SK-N-SH (cell line): ENCODE measurements at regions not wholly inside any gene's neighbourhood (a gene's known extent, or its start where the extent isn't known, plus 50 kb on each side); places are given as distances from the start of the nearest gene placed in this dataset.

Experiments
- CTCF ChIA-PET: fragments of 300-600, 350-600 bp; formaldehyde crosslinking; extraction: SDS; loops from one replicate; lab custom pipeline; 2021; lab: Yijun Ruan, JAX
- POLR2A ChIA-PET: fragments of 350-600 bp; sonication (Branson Sonifier 250); formaldehyde crosslinking; extraction: SDS; loops from one replicate; lab custom pipeline; 2020; ENCODE audit warnings: antibody characterized with exemption, inconsistent platforms; lab: Yijun Ruan, JAX
- DNase-seq: peaks from one replicate; pipeline ENCODE4 v3.0.0; 2012
- H2AFZ ChIP-seq: fragments of 200-600 bp; sonication (generic); 2 replicates; pipeline ENCODE4 v1.8.1; 2016; ENCODE audit warnings: antibody characterized with exemption, mild to moderate bottlenecking, low read depth
- H3F3A ChIP-seq: fragments of 200-600 bp; sonication (generic); replicated peaks from 2 replicates; pipeline ENCODE3; 2016; ENCODE audit warnings: antibody characterized with exemption, mild to moderate bottlenecking; ENCODE audit not compliant: insufficient read depth
- H3K27ac ChIP-seq, 2 experiments: fragments of 200-500 bp in 1 of 2; fragments of 200-600 bp in 1 of 2; sonication (Bioruptor generic) in 1 of 2; sonication (generic), shearing (Covaris generic) in 1 of 2; 2 replicates each; pipeline versions ENCODE4 v1.5.1 to v1.6.1; 2014 to 2016; ENCODE audit warnings: low read depth in 2 of 2, inconsistent platforms in 1 of 2, low read length in 1 of 2, mild to moderate bottlenecking in 1 of 2, mixed read lengths in 1 of 2
- H3K27me3 ChIP-seq: fragments of 200-600 bp; sonication (generic), shearing (Covaris generic); 2 replicates; pipeline ENCODE4 v1.6.1; 2016; ENCODE audit warnings: mixed run types; ENCODE audit not compliant: insufficient read depth
- H3K36me3 ChIP-seq, 2 experiments: fragments of 200-500 bp in 1 of 2; fragments of 200-600 bp in 1 of 2; sonication (Bioruptor generic) in 1 of 2; sonication (generic) in 1 of 2; replicated peaks in 1 of 2; 2 replicates each; pipeline versions ENCODE3 to v1.5.1; 2014 to 2016; ENCODE audit warnings: low read length in 1 of 2, mild to moderate bottlenecking in 1 of 2; ENCODE audit not compliant: insufficient read depth in 2 of 2, control insufficient read depth in 1 of 2
- H3K4me1 ChIP-seq, 2 experiments: fragments of 200-500 bp in 1 of 2; fragments of 200-600 bp in 1 of 2; sonication (Bioruptor generic) in 1 of 2; sonication (generic), shearing (Covaris generic) in 1 of 2; 2 replicates each; pipeline versions ENCODE4 v1.5.1 to v1.6.1; 2014 to 2016; ENCODE audit warnings: low read depth in 1 of 2, low read length in 1 of 2, mixed run types in 1 of 2; ENCODE audit not compliant: insufficient read depth in 2 of 2, control insufficient read depth in 1 of 2
- H3K4me2 ChIP-seq: fragments of 200-600 bp; sonication (generic), shearing (Covaris generic); 2 replicates; pipeline ENCODE4 v1.6.1; 2017; ENCODE audit warnings: mixed run types
- H3K4me3 ChIP-seq, 2 experiments: fragments of 200-500 bp in 1 of 2; fragments of 200-600 bp in 1 of 2; sonication (Bioruptor generic) in 1 of 2; sonication (generic), shearing (Covaris generic) in 1 of 2; 2 replicates each; pipeline versions ENCODE4 v1.5.1 to v1.8.1; 2014 to 2016; ENCODE audit warnings: low read depth in 2 of 2, inconsistent platforms in 1 of 2, low read length in 1 of 2, mild to moderate bottlenecking in 1 of 2, mixed read lengths in 1 of 2, moderate library complexity in 1 of 2
- H3K79me2 ChIP-seq: fragments of 200-600 bp; sonication (generic); 2 replicates; pipeline ENCODE4 v1.8.1; 2017; ENCODE audit warnings: mild to moderate bottlenecking; ENCODE audit not compliant: insufficient read depth
- H3K9ac ChIP-seq: fragments of 200-600 bp; sonication (generic); 2 replicates; pipeline ENCODE4 v1.6.1; 2017; ENCODE audit warnings: mixed run types
- H3K9me2 ChIP-seq: fragments of 200-600 bp; sonication (generic); 2 replicates; pipeline ENCODE4 v1.6.1; 2017; ENCODE audit warnings: mixed run types
- H3K9me3 ChIP-seq: fragments of 200-600 bp; sonication (generic); 2 replicates; pipeline ENCODE4 v1.6.1; 2017; ENCODE audit warnings: mixed run types, mild to moderate bottlenecking, moderate library complexity
- H4K20me1 ChIP-seq: fragments of 200-600 bp; sonication (generic); 2 replicates; pipeline ENCODE4 v1.6.1; 2017; ENCODE audit warnings: mild to moderate bottlenecking, mixed run types; ENCODE audit not compliant: insufficient read depth
- CTCF ChIP-seq: fragments of 200-600 bp; sonication (generic); IDR thresholded peaks from 2 replicates; pipeline ENCODE4 v1.6.1; 2017; ENCODE audit warnings: antibody characterized with exemption, mild to moderate bottlenecking, moderate library complexity
- EP300 ChIP-seq, 2 experiments: IDR thresholded peaks; 2 replicates each; pipeline versions ENCODE4 v1.4.0 to v1.6.1; 2012; ENCODE audit warnings: borderline replicate concordance in 1 of 2, low read depth in 1 of 2, low read length in 1 of 2
- EZH2phosphoT487 ChIP-seq: fragments of 200-600 bp; sonication (generic); IDR thresholded peaks from 2 replicates; pipeline ENCODE4 v1.6.1; 2017; ENCODE audit warnings: low read depth, mixed run types, mild to moderate bottlenecking, antibody characterized with exemption, moderate library complexity, borderline replicate concordance
- FOXM1 ChIP-seq: IDR thresholded peaks from 2 replicates; pipeline ENCODE4 v1.4.0; 2012; ENCODE audit warnings: low read depth, mild to moderate bottlenecking
- GABPA ChIP-seq: IDR thresholded peaks from 2 replicates; pipeline ENCODE4 v1.4.0; 2012; ENCODE audit warnings: low read depth, mild to moderate bottlenecking
- GATA2 ChIP-seq: sonication (generic); formaldehyde crosslinking; IDR thresholded peaks from 2 replicates; pipeline ENCODE4 v1.5.0; 2020; ENCODE audit warnings: mild to moderate bottlenecking, missing genetic modification reagents
- JUND ChIP-seq: IDR thresholded peaks from 2 replicates; pipeline ENCODE4 v1.4.0; 2012
- MAX ChIP-seq: IDR thresholded peaks from 2 replicates; pipeline ENCODE4 v1.4.0; 2012; ENCODE audit warnings: low read depth
- MXI1 ChIP-seq: IDR thresholded peaks from 2 replicates; pipeline ENCODE4 v1.6.1; 2012; ENCODE audit warnings: mild to moderate bottlenecking, low read depth, low read length, improper control_type of control experiment
- NRF1 ChIP-seq: IDR thresholded peaks from 2 replicates; pipeline ENCODE4 v1.6.1; 2012; ENCODE audit warnings: low read depth, mild to moderate bottlenecking, low read length
- PBX3 ChIP-seq: IDR thresholded peaks from 2 replicates; pipeline ENCODE4; 2012
- POLR2AphosphoS5 ChIP-seq: IDR thresholded peaks from 2 replicates; pipeline ENCODE4 v1.6.1; 2012; ENCODE audit warnings: low read depth, low read length
- RAD21 ChIP-seq: IDR thresholded peaks from 2 replicates; pipeline ENCODE4 v1.6.1; 2012; ENCODE audit warnings: mild to moderate bottlenecking, low read length
- RCOR1 ChIP-seq: fragments of 150-350 bp; IDR thresholded peaks from 2 replicates; pipeline ENCODE4 v1.6.1; 2017; ENCODE audit warnings: antibody characterized with exemption, low read length
- RXRA ChIP-seq: IDR thresholded peaks from 2 replicates; pipeline ENCODE4 v1.4.0; 2012; ENCODE audit warnings: low read depth, mild to moderate bottlenecking, borderline replicate concordance
- SIN3A ChIP-seq: IDR thresholded peaks from 2 replicates; pipeline ENCODE4 v1.6.1; 2012; ENCODE audit warnings: low read depth, mild to moderate bottlenecking, low read length, moderate library complexity, borderline replicate concordance
- SMC3 ChIP-seq: IDR thresholded peaks from 2 replicates; pipeline ENCODE4 v1.6.1; 2012; ENCODE audit warnings: low read depth, low read length, improper control_type of control experiment
- TAF1 ChIP-seq: IDR thresholded peaks from 2 replicates; pipeline ENCODE4 v1.6.1; 2012; ENCODE audit warnings: low read depth, mild to moderate bottlenecking, low read length, moderate library complexity, borderline replicate concordance
- TCF12 ChIP-seq: IDR thresholded peaks from 2 replicates; pipeline ENCODE4 v1.4.0; 2012
- TEAD4 ChIP-seq: IDR thresholded peaks from 2 replicates; pipeline ENCODE4 v1.4.0; 2012; ENCODE audit warnings: mild to moderate bottlenecking, borderline replicate concordance; ENCODE audit not compliant: insufficient read depth
- USF1 ChIP-seq: IDR thresholded peaks from 2 replicates; pipeline ENCODE4 v1.4.0; 2012; ENCODE audit warnings: low read depth, borderline replicate concordance
- YY1 ChIP-seq: IDR thresholded peaks from 2 replicates; pipeline ENCODE4 v1.4.0; 2012; ENCODE audit warnings: low read depth, mild to moderate bottlenecking
- ZBTB33 ChIP-seq: IDR thresholded peaks from 2 replicates; pipeline ENCODE4 v1.4.0; 2012; ENCODE audit warnings: low read depth, borderline replicate concordance
- WGBS: methylation state at CpG from one replicate; pipeline ENCODE4 v1.1.6; 2017; ENCODE audit warnings: low lambda C conversion rate; 5-methylcytosine and 5-hydroxymethylcytosine counted together

- ChIA-PET CTCF (no interaction called here), POLR2A (no interaction called here)
- Histone ChIP-seq H4K20me1 (no peaks in the 10 kb centered on the region), H3K79me2 (no peaks in the 10 kb centered on the region), H3K27me3 (no peaks in the 10 kb centered on the region), H3K4me2 (no peak overlapping the region), H3F3A (no peaks in the 10 kb centered on the region), H3K9me2 (no peaks in the 10 kb centered on the region), H2AFZ (no peak overlapping the region), H3K27ac (no peak overlapping the region), H3K36me3 (no peaks in the 10 kb centered on the region), H3K9ac (no peak overlapping the region), H3K4me1 (no peaks in the 10 kb centered on the region), H3K9me3 (peaks cover 3% of the 10 kb centered on the region; the same call in 1 of the 2 replicates), H3K4me3 (no peak overlapping the region)
- DNase-seq: no peak
- no peak for TF ChIP-seq RXRA
- no peak for TF ChIP-seq SMC3
- no peak for TF ChIP-seq MXI1
- TF ChIP-seq TAF1: no peak
- TF ChIP-seq ZBTB33: no peak
- no peak for TF ChIP-seq TEAD4
- TF ChIP-seq MAX: no peak
- TF ChIP-seq EP300 (IDR thresholded peaks at IDR 0.05; ENCODE audit: borderline replicate concordance in 1 of 2, low read depth in 1 of 2, low read length in 1 of 2): no peak
- TF ChIP-seq EZH2phosphoT487: no peak
- no peak for TF ChIP-seq JUND
- WGBS: 14% methylated on average over 1 of the region's 1 CpG
These were observed 206.2 kb upstream of the GRM7 start for GRCh38 chr3:6654670-6655069.

GRCh38 chr3:6655275-6655674 lies 205.6 kb upstream of the GRM7 start:
- Histone ChIP-seq H3K79me2 (no peaks in the 10 kb centered on the region), H3K9me3 (peaks cover 3% of the 10 kb centered on the region; the same call in 1 of the 2 replicates), H3K9ac (no peak overlapping the region), H4K20me1 (no peaks in the 10 kb centered on the region), H3K4me2 (no peak overlapping the region), H3K4me1 (no peaks in the 10 kb centered on the region), H3K27me3 (no peaks in the 10 kb centered on the region), H2AFZ (no peak overlapping the region), H3K36me3 (no peaks in the 10 kb centered on the region), H3K9me2 (no peaks in the 10 kb centered on the region)
- WGBS: 0% methylated on average over 2 of the region's 2 CpGs
- POLR2A ChIA-PET: no interaction called here
- DNase-seq: no peak
- no peak for TF ChIP-seq YY1
- TF ChIP-seq SIN3A: no peak
- no peak for TF ChIP-seq SMC3
- TF ChIP-seq GATA2 (CRISPR knock-in tag): no peak
- no peak for TF ChIP-seq RAD21
- no peak for TF ChIP-seq NRF1
- no peak for TF ChIP-seq POLR2AphosphoS5
- no peak for TF ChIP-seq FOXM1
- no peak for TF ChIP-seq JUND
- TF ChIP-seq GABPA: no peak
- no peak for TF ChIP-seq PBX3
- no peak for TF ChIP-seq EZH2phosphoT487
- no peak for TF ChIP-seq TEAD4
- no peak for TF ChIP-seq TCF12
- no peak for TF ChIP-seq RCOR1
- no peak for TF ChIP-seq CTCF
- TF ChIP-seq USF1: no peak
- TF ChIP-seq, all 33 proteins: peak for 0
- Histone ChIP-seq H3K27ac (no peak overlapping the region), H3F3A (no peaks in the 10 kb centered on the region), H3K4me3 (no peak overlapping the region)
- CTCF ChIA-PET: no interaction called here
